Tibial artery (tissue), 4 donors: ENCODE measurements at regions not wholly inside any gene's neighbourhood (a gene's known extent, or its start where the extent isn't known, plus 50 kb on each side); places are given as distances from the start of the nearest gene placed in this dataset.

Experiments used
- DNase-seq, 2 donors: peaks; one replicate each; pipeline ENCODE4 v3.0.0-alpha.2; 2019
- H3K27ac ChIP-seq, 2 donors: fragments of 200-600 bp; sonication (generic) in 1 of 2; 1 replicate in 1 of 2; 2 replicates in 1 of 2; pipeline ENCODE4 v1.5.1; 2018 to 2019; ENCODE audit warnings: mild to moderate bottlenecking in 1 of 2
- H3K27me3 ChIP-seq, 2 donors: fragments of 200-600 bp; sonication (generic) in 1 of 2; one replicate each; pipeline versions ENCODE4 v1.5.1 to v1.6.0; 2016 to 2019
- H3K36me3 ChIP-seq, 3 donors: fragments of 200-600 bp; sonication (generic) in 2 of 3; one replicate each; pipeline ENCODE4 v1.5.1; 2016 to 2019; ENCODE audit warnings: mild to moderate bottlenecking in 2 of 3
- H3K4me1 ChIP-seq, 4 donors: fragments of 200-600 bp; sonication (generic) in 2 of 4; 1 replicate in 3 of 4; 2 replicates in 1 of 4; pipeline ENCODE4 v1.5.1; 2016 to 2019
- H3K4me3 ChIP-seq, 2 donors: fragments of 200-600 bp; sonication (generic) in 1 of 2; 1 replicate in 1 of 2; 2 replicates in 1 of 2; pipeline ENCODE4 v1.5.1; 2018 to 2019; ENCODE audit warnings: mild to moderate bottlenecking in 2 of 2
- H3K9me3 ChIP-seq, 3 donors: fragments of 200-600 bp; sonication (generic) in 1 of 3; one replicate each; pipeline ENCODE4 v1.5.1; 2016 to 2019
- CTCF ChIP-seq, 2 experiments: fragments of 200-600 bp in 1 of 2; fragments of 450-650 bp in 1 of 2; IDR thresholded peaks; one replicate each; pipeline ENCODE4 v1.5.1; 2017 to 2019; ENCODE audit warnings: antibody characterized with exemption in 2 of 2, mild to moderate bottlenecking in 1 of 2, moderate library complexity in 1 of 2
- intact Hi-C: fragments of 100-400 bp; cut with DNase I; formaldehyde crosslinking; loops from one replicate; pipeline ENCODE4 v1.15.0; 2023; ENCODE audit warnings: low total_unique reads

GRCh38 chr3:181839039-181839915 lies 127.6 kb downstream of the SOX2 start:
- H3K36me3 ChIP-seq, result no peaks in the 10 kb centered on the region
- intact Hi-C loops, result no loop called here
- H3K27me3 ChIP-seq, result no peaks in the 10 kb centered on the region
- no peaks in the 10 kb centered on the region for H3K9me3 ChIP-seq
- no peak for TF ChIP-seq CTCF (IDR thresholded peaks at IDR 0.05)
- no peak overlapping the region for H3K4me3 ChIP-seq
- H3K27ac ChIP-seq, result no peak overlapping the region
- DNase-seq, result no peak
- H3K4me1 ChIP-seq, result no peaks in the 10 kb centered on the region

- Histone ChIP-seq H3K27ac (no peak overlapping the region), H3K36me3 (no peaks in the 10 kb centered on the region), H3K4me1 (no peaks in the 10 kb centered on the region), H3K9me3 (no peaks in the 10 kb centered on the region), H3K4me3 (no peak overlapping the region), H3K27me3 (no peaks in the 10 kb centered on the region)
- no peak for TF ChIP-seq CTCF (IDR thresholded peaks at IDR 0.05)
- intact Hi-C loops, result no loop called here
- DNase-seq, result no peak
Observed at GRCh38 chr3:181839916-181840297, 128.2 kb downstream of the SOX2 start.

GRCh38 chr3:181844211-181844610 lies 132.5 kb downstream of the SOX2 start:
- Histone ChIP-seq H3K9me3 (no peaks in the 10 kb centered on the region), H3K27me3 (no peaks in the 10 kb centered on the region), H3K4me1 (no peaks in the 10 kb centered on the region), H3K36me3 (no peaks in the 10 kb centered on the region), H3K27ac (no peak overlapping the region), H3K4me3 (no peak overlapping the region)
- intact Hi-C loops, result no loop called here
- TF ChIP-seq CTCF (IDR thresholded peaks at IDR 0.05), result no peak
- DNase-seq, result no peak

GRCh38 chr3:181847276-181847675 lies 135.6 kb downstream of the SOX2 start:
- no peak overlapping the region for H3K4me3 ChIP-seq
- H3K36me3 ChIP-seq, result no peaks in the 10 kb centered on the region
- intact Hi-C loops, result no loop called here
- H3K27me3 ChIP-seq, result no peaks in the 10 kb centered on the region
- H3K4me1 ChIP-seq, result no peaks in the 10 kb centered on the region
- DNase-seq, result no peak
- H3K27ac ChIP-seq, result no peak overlapping the region
- TF ChIP-seq CTCF (IDR thresholded peaks at IDR 0.05), result no peak
- no peaks in the 10 kb centered on the region for H3K9me3 ChIP-seq

- DNase-seq, result no peak
- intact Hi-C loops, result no loop called here
Observed at GRCh38 chr3:181851063-181851462, 139.3 kb downstream of the SOX2 start.

More at GRCh38 chr3:181851063-181851462, 139.3 kb downstream of the SOX2 start:
- TF ChIP-seq CTCF (IDR thresholded peaks at IDR 0.05), result no peak
- Histone ChIP-seq H3K4me3 (no peak overlapping the region), H3K36me3 (no peaks in the 10 kb centered on the region), H3K9me3 (no peaks in the 10 kb centered on the region), H3K27ac (no peak overlapping the region), H3K27me3 (no peaks in the 10 kb centered on the region), H3K4me1 (no peaks in the 10 kb centered on the region)
